HG02981 (cell line): ENCODE measurements at regions not wholly inside any gene's neighbourhood (a gene's known extent, or its start where the extent isn't known, plus 50 kb on each side); places are given as distances from the start of the nearest gene placed in this dataset.

Experiments
- ATAC-seq: cut with Tn5 transposase; IDR thresholded peaks from one replicate; pipeline ENCODE4 v1.9.1; 2021; ENCODE audit warnings: mild to moderate bottlenecking, moderate library complexity; ENCODE audit not compliant: unreplicated experiment

- ATAC-seq, result no peak
Measured at GRCh38 chr15:35764661-35765519, 218.9 kb upstream of the DPH6 start.

GRCh38 chr15:35768949-35769348, 223.0 kb upstream of the DPH6 start:
- ATAC-seq, result no peak

GRCh38 chr15:35769656-35770055, 223.7 kb upstream of the DPH6 start:
- no peak for ATAC-seq

GRCh38 chr15:35771746-35772442, 225.9 kb upstream of the DPH6 start:
- no peak for ATAC-seq

GRCh38 chr15:35774653-35775052, 228.7 kb upstream of the DPH6 start:
- ATAC-seq, result no peak

GRCh38 chr15:35775471-35775870, 229.5 kb upstream of the DPH6 start:
- ATAC-seq, result no peak

GRCh38 chr15:35777061-35777460, 231.1 kb upstream of the DPH6 start:
- ATAC-seq, result no peak

- ATAC-seq, result no peak
Measured at GRCh38 chr15:35783203-35783602, 237.2 kb upstream of the DPH6 start.

GRCh38 chr15:35784745-35785144, 238.8 kb upstream of the DPH6 start:
- ATAC-seq, result no peak

GRCh38 chr15:35810007-35810406, 264.0 kb upstream of the DPH6 start:
- ATAC-seq, result no peak

GRCh38 chr15:35813573-35813972, 267.6 kb upstream of the DPH6 start:
- ATAC-seq, result no peak

- no peak for ATAC-seq
Measured at GRCh38 chr15:35818846-35819245, 272.9 kb upstream of the DPH6 start.

GRCh38 chr15:35822153-35822552, 276.2 kb upstream of the DPH6 start:
- no peak for ATAC-seq

GRCh38 chr15:35827141-35827540, 281.2 kb upstream of the DPH6 start:
- ATAC-seq, result no peak

- ATAC-seq, result no peak
Measured at GRCh38 chr15:35827911-35828310, 281.9 kb upstream of the DPH6 start.

- ATAC-seq, result no peak
Measured at GRCh38 chr15:35833581-35833980, 287.6 kb upstream of the DPH6 start.

- ATAC-seq, result no peak
Measured at GRCh38 chr15:35834216-35834830, 288.4 kb upstream of the DPH6 start.

GRCh38 chr15:35834866-35835265, 288.9 kb upstream of the DPH6 start:
- ATAC-seq, result no peak

GRCh38 chr15:35838424-35839111, 292.6 kb upstream of the DPH6 start:
- ATAC-seq, result no peak

- ATAC-seq, result no peak
Measured at GRCh38 chr15:35842631-35843030, 296.7 kb upstream of the DPH6 start.

- no peak for ATAC-seq
Measured at GRCh38 chr15:35843498-35843897, 297.5 kb upstream of the DPH6 start.
